ENCODE measurements at regions not wholly inside any gene's neighbourhood (a gene's known extent, or its start where the extent isn't known, plus 50 kb on each side); places are given as distances from the start of the nearest gene placed in this dataset.

DNA sequence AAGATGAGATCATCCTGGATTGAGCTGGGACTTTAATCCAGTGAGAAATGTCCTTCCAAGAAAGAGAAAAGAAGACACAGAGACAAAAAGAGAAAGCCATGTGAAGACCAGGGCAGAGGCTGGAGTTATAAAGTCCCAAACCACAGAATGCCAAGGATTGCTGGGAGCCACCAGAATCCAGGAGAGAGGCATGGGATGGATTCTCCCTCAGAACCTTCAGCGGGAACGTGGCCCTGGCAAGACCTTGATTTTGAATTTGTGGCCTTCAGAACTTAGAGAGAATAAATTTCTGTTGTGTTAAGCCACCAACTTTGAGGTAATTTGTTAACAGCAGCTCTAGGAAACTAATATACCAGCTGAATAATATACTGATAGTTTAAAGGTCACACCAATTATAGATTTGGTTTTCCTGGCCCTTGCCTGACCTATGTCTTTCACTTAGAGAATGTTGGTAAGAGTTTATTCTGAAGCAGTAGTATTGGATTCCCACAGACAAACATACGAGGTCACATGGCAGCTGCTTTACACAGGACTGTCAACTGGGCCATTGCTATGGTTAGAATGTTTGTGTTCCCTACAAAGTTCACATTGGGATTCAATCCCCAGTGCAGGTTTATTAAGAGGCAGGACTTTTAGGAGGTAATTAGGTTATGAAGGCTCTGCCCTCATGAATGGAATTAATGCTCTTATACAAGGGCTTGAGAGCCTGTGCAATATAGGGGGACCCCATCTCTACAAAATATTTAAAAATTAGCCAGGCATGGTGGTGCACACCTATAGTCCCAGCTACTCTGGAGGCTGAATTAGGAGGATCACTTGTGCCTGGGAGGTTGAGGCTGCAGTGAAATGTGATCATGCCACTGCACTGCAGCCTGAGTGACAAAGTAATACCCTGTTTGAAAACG lies 156.5 kb upstream of the EEA1 start:
- no peak overlapping the region for H3K4me3 ChIP-seq (ENCODE audit: low read depth, low read length)
- DNase-seq (ENCODE audit: low read depth): no peak
- TF ChIP-seq, protein P1, sequence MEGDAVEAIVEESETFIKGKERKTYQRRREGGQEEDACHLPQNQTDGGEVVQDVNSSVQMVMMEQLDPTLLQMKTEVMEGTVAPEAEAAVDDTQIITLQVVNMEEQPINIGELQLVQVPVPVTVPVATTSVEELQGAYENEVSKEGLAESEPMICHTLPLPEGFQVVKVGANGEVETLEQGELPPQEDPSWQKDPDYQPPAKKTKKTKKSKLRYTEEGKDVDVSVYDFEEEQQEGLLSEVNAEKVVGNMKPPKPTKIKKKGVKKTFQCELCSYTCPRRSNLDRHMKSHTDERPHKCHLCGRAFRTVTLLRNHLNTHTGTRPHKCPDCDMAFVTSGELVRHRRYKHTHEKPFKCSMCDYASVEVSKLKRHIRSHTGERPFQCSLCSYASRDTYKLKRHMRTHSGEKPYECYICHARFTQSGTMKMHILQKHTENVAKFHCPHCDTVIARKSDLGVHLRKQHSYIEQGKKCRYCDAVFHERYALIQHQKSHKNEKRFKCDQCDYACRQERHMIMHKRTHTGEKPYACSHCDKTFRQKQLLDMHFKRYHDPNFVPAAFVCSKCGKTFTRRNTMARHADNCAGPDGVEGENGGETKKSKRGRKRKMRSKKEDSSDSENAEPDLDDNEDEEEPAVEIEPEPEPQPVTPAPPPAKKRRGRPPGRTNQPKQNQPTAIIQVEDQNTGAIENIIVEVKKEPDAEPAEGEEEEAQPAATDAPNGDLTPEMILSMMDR (IDR thresholded peaks at IDR 0.05; ENCODE audit: insufficient read depth, low read depth, low read length): no peak

DNA sequence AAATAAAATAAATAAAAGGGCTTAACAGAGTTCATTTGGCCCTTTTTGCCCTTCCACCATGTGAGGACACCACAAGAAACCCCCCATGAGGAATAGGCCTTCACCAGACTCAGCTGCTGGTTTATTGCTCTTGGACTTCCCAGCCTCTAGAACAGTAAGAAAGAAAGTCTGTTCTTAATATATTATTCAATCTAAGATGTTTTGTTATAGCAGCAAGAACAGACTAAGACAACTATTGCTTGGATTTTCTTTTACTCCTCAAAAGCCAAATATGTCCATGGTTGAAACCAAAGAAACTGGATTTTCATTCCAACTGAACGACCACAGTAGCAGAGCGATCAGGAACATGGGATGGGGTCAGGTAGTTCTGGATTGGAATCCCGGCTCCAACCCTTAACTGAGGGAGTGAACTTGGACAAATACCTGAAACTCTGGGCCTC lies 157.2 kb upstream of the EEA1 start:
- TF ChIP-seq, protein P1 (IDR thresholded peaks at IDR 0.05; ENCODE audit: insufficient read depth, low read depth, low read length): no peak
- no peak overlapping the region for H3K4me3 ChIP-seq (ENCODE audit: low read depth, low read length)
- no peak for DNase-seq (ENCODE audit: low read depth)

DNA sequence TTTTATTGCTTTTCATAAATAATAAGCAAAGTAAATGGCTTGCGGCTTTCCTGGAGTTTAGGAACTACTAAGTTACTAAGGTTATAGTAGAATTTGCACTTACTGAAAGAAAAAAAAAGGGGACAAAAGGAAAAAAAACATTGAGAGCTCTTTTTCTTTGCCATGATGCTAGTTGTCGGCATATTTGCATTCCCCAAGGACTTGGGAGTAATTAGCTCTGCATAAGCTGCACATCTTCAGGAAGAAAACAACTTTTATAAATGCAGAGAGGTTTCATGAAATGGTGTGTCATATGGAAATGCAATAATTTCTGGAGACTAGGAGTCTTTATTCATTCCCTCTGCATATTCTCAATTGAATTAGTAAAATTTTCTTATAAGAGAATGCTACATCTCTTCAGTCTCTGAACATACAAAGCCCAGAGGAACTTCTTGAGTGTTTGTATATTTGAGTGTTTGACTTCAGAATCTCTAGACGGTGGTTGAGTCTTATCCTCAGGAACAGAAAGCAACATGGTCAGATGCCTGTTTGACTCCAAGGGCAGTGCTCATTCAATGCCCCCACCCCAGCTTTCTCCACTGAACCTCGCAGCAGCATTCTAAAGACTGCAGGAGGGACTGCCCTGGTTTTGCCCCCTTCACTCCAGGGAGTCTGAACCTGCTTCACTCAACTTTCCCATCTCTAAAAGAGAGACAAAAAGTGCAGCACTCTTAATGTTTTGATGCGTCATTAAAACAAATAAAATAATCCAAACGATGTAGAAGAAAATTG lies 158.9 kb upstream of the EEA1 start:
- TF ChIP-seq, protein P1 (IDR thresholded peaks at IDR 0.05; ENCODE audit: insufficient read depth, low read depth, low read length): no peak
- H3K4me3 ChIP-seq (ENCODE audit: low read depth, low read length): no peak overlapping the region
- peak; percentile 12 for DNase-seq (ENCODE audit: low read depth)

DNA sequence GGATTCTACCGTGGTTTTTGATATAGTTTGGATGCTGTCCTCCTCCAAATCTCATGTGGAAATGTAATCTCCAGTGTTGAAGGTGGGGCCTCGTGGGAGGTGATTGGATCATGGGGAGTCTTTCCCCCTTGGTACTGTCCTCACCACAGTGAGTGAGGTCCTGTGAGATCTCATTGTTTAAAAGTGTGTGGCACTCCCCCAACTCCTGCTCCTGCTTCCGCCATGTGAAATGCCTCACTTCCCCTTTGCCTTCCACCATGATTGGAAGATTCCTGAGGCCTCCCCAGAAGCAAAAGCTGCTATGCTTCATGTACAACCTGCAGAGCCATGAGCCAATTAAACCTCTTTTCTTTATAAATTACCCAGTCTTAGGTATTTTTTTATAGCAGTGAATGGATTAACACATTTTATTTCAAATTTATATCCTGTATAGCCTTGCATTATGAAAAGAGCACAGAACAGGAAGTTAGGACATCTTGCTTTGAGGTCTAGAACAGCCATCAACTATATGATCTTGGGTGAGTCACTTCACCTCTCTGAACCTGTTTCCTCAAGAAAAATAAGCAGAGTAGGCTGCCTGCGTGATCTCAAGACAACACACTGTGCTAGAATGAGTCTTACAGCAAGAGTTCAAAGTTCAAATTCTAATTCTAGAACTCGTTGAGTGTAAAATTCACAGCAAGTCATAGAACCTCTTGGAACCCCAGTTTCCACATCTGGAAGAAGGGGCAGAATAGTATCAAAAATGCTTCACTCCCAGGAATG lies 160.9 kb upstream of the EEA1 start:
- TF ChIP-seq, protein P1 (IDR thresholded peaks at IDR 0.05; ENCODE audit: insufficient read depth, low read depth, low read length): no peak
- peak; percentile 91 for DNase-seq (ENCODE audit: low read depth)
- H3K4me3 ChIP-seq (ENCODE audit: low read depth, low read length): no peak overlapping the region

DNA sequence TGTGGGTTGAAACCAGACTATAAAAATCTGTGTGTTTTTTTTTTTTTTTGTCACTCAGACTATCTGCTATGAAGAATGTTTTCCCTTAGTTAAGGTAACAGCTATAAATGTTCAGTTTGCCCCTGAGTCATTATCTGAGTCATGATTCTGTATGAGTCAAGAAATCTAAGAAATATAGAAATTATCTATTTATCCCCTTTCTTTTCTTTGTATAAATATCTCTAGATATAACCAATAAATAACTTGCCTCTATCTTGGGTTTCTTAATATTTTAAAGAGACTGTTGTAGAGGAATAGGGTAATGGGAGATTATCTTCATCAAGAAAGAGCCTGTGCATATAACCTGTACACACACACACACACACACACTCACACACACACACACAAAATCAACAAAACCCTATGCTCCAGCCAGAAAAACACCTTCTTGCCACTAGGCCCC lies 161.7 kb upstream of the EEA1 start:
- TF ChIP-seq, protein P1 (IDR thresholded peaks at IDR 0.05; ENCODE audit: insufficient read depth, low read depth, low read length): no peak
- DNase-seq (ENCODE audit: low read depth): peak; percentile 56
- H3K4me3 ChIP-seq (ENCODE audit: low read depth, low read length): no peak overlapping the region

DNA sequence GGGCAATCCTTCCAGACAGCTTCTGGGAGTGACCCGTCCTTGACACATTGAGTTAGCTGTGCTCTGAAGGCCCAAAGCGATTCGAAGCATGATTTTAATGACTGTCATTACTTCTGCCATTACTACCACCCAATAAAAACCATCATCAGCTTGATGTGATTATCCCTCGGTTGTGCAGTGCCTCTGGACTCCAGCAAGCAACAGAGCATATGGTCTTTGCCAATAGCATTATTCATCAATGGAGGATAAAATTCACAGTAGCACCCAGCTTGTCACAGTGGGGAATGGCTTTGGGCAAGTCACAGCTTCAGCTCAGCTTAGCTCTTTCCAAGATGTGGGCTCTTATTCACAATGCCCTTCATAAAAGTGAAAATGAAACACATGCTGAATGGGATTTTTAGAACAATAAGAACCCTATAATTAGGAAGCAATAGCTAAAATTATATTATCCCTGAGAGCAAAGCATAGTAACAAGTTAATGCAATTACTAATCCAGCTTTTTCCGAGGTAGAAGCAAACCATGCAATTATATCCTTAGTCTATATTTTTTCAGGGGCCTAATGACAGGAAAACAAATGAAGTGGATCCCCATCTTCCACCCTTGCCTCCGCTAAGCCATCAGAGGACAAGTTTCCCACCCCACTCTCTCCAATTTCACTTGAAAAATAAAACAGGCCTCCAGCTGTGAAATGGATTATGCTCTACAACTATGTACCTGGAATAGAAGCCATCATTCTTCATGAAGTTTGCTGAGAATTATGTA lies 163.0 kb upstream of the EEA1 start:
- no peak overlapping the region for H3K4me3 ChIP-seq (ENCODE audit: low read depth, low read length)
- TF ChIP-seq, protein P1 (IDR thresholded peaks at IDR 0.05; ENCODE audit: insufficient read depth, low read depth, low read length): no peak
- no peak for DNase-seq (ENCODE audit: low read depth)
